ENCODE measurements at regions not wholly inside any gene's neighbourhood (a gene's known extent, or its start where the extent isn't known, plus 50 kb on each side); places are given as distances from the start of the nearest gene placed in this dataset.

- no peak for DNase-seq
These were observed 379.0 kb downstream of the LRIG3 start for GRCh38 chr12:58541300-58541690.

- no peak for DNase-seq
These were observed 376.0 kb downstream of the LRIG3 start for GRCh38 chr12:58544281-58544680.

- DNase-seq = no peak
These were observed 373.1 kb downstream of the LRIG3 start for GRCh38 chr12:58547217-58547616.

GRCh38 chr12:58548801-58549200, 371.5 kb downstream of the LRIG3 start:
- no peak for DNase-seq

GRCh38 chr12:58554522-58555157, 365.7 kb downstream of the LRIG3 start:
- DNase-seq = no peak

- DNase-seq = no peak
These were observed 363.1 kb downstream of the LRIG3 start for GRCh38 chr12:58557171-58557570.

GRCh38 chr12:58557661-58558060, 362.6 kb downstream of the LRIG3 start:
- no peak for DNase-seq

GRCh38 chr12:58563621-58564020, 356.7 kb downstream of the LRIG3 start:
- DNase-seq = no peak

- DNase-seq = no peak
These were observed 355.6 kb downstream of the LRIG3 start for GRCh38 chr12:58564721-58565120.

GRCh38 chr12:58566599-58566998, 353.7 kb downstream of the LRIG3 start:
- DNase-seq = no peak

GRCh38 chr12:58567189-58567588, 353.1 kb downstream of the LRIG3 start:
- no peak for DNase-seq

GRCh38 chr12:58570411-58570810, 349.9 kb downstream of the LRIG3 start:
- no peak for DNase-seq

- peak in 1 of 2 donors; percentile 12 for DNase-seq
These were observed 345.0 kb downstream of the LRIG3 start for GRCh38 chr12:58575256-58575655.

GRCh38 chr12:58576081-58576480, 344.2 kb downstream of the LRIG3 start:
- no peak for DNase-seq

- DNase-seq = no peak
These were observed 343.4 kb downstream of the LRIG3 start for GRCh38 chr12:58576916-58577315.

GRCh38 chr12:58580095-58580494, 340.2 kb downstream of the LRIG3 start:
- no peak for DNase-seq

- DNase-seq = no peak
These were observed 336.8 kb downstream of the LRIG3 start for GRCh38 chr12:58583529-58583928.

- no peak for DNase-seq
These were observed 336.4 kb downstream of the LRIG3 start for GRCh38 chr12:58583940-58584339.

GRCh38 chr12:58584880-58585279, 335.4 kb downstream of the LRIG3 start:
- DNase-seq = no peak

- DNase-seq = no peak
These were observed 333.5 kb downstream of the LRIG3 start for GRCh38 chr12:58586762-58587161.

- DNase-seq = no peak
These were observed 331.5 kb downstream of the LRIG3 start for GRCh38 chr12:58588770-58589169.

GRCh38 chr12:58592475-58593207, 327.7 kb downstream of the LRIG3 start:
- DNase-seq = no peak

- DNase-seq = no peak
These were observed 326.6 kb downstream of the LRIG3 start for GRCh38 chr12:58593557-58594304.

- no peak for DNase-seq
These were observed 323.9 kb downstream of the LRIG3 start for GRCh38 chr12:58596381-58596780.
